ENCODE measurements at regions not wholly inside any gene's neighbourhood (a gene's known extent, or its start where the extent isn't known, plus 50 kb on each side); places are given as distances from the start of the nearest gene placed in this dataset.
A peak's percentile ranks its signal among the peaks of the same experiment; 100 is the strongest.
"Not testable (repeated sequence)": the region's sequence is repeated elsewhere in the genome, so short reads cannot be mapped to it uniquely, and the experiment has no call there.

DNA sequence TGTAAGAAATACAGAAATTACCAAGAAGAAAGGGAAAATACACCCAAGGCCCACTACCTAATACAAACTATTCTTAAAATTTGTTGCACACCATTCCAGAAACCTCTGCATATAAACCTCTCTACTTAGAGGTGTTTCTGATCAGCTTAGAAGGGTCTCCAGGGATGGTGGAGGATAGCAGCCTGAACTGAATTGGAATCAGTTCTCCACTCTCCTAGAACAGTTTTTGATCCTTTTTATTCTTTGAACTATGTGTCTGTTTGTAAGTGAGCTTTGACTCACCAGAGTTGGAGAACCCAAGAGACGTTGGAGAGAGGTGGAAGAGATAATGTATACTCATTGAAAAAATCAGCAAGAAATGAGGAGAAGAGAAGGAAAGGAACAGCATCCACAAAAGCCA is 96.6 kb upstream of the OTUD4 start:
- Mint-ChIP-seq H3K9me3 (no peaks in the 10 kb centered on the region), H3K36me3 (no peaks in the 10 kb centered on the region), H3K4me1 (no peaks in the 10 kb centered on the region), H3K4me3 (no peak overlapping the region), H3K27ac (no peak overlapping the region), H3K27me3 (peaks cover 0 to 10% of the 10 kb centered on the region in 2 donors)
- H3K27ac ChIP-seq (ENCODE audit: low read depth, low read length), result no peak overlapping the region
- H3K9me3 ChIP-seq (ENCODE audit: low read length), result no peaks in the 10 kb centered on the region
- CTCF ChIA-PET, result no interaction called here
- H3K4me3 ChIP-seq (ENCODE audit: low read length), result no peak overlapping the region
- no peaks in the 10 kb centered on the region for H3K36me3 ChIP-seq (ENCODE audit: insufficient read depth, low read length)
- H3K27me3 ChIP-seq (ENCODE audit: insufficient read depth, low read length, poor library complexity, severe bottlenecking), result no peaks in the 10 kb centered on the region
- POLR2A ChIA-PET, result no interaction called here
- no peaks in the 10 kb centered on the region for H3K4me1 ChIP-seq (ENCODE audit: insufficient read depth, low read length)
- no peak for DNase-seq

- H3K36me3 Mint-ChIP-seq, result no peaks in the 10 kb centered on the region
- H3K27me3 Mint-ChIP-seq, result peaks cover 1 to 8% of the 10 kb centered on the region in 2 donors
- no peaks in the 10 kb centered on the region for H3K4me1 Mint-ChIP-seq
- H3K4me3 Mint-ChIP-seq, result no peak overlapping the region
- H3K27ac ChIP-seq (ENCODE audit: low read depth, low read length), result no peak overlapping the region
- no peaks in the 10 kb centered on the region for H3K9me3 Mint-ChIP-seq
- H3K4me3 ChIP-seq (ENCODE audit: low read length), result no peak overlapping the region
- H3K4me1 ChIP-seq (ENCODE audit: insufficient read depth, low read length), result no peaks in the 10 kb centered on the region
- ChIA-PET POLR2A (no interaction called here), CTCF (no interaction called here)
- no peak overlapping the region for H3K27ac Mint-ChIP-seq
- no peak for DNase-seq
- no peaks in the 10 kb centered on the region for H3K36me3 ChIP-seq (ENCODE audit: insufficient read depth, low read length)
- no peaks in the 10 kb centered on the region for H3K9me3 ChIP-seq (ENCODE audit: low read length)
- H3K27me3 ChIP-seq (ENCODE audit: insufficient read depth, low read length, poor library complexity, severe bottlenecking), result no peaks in the 10 kb centered on the region
Observed at GRCh38 chr4:145276050-145276449, 95.7 kb upstream of the OTUD4 start.

- Histone ChIP-seq H3K27me3 (ENCODE audit: insufficient read depth, low read length, poor library complexity, severe bottlenecking) (no peaks in the 10 kb centered on the region), H3K4me1 (ENCODE audit: insufficient read depth, low read length) (no peaks in the 10 kb centered on the region), H3K36me3 (ENCODE audit: insufficient read depth, low read length) (no peaks in the 10 kb centered on the region), H3K4me3 (ENCODE audit: low read length) (no peak overlapping the region), H3K27ac (ENCODE audit: low read depth, low read length) (no peak overlapping the region), H3K9me3 (ENCODE audit: low read length) (no peaks in the 10 kb centered on the region)
- H3K9me3 Mint-ChIP-seq, result no peaks in the 10 kb centered on the region
- H3K36me3 Mint-ChIP-seq, result no peaks in the 10 kb centered on the region
- ChIA-PET POLR2A (no interaction called here), CTCF (no interaction called here)
- no peak for DNase-seq
- peaks cover 1 to 2% of the 10 kb centered on the region in 2 donors for H3K27me3 Mint-ChIP-seq
- H3K27ac Mint-ChIP-seq, result peak overlapping the region in 1 of 8 donors; percentile 9
- H3K4me3 Mint-ChIP-seq, result no peak overlapping the region
- no peaks in the 10 kb centered on the region for H3K4me1 Mint-ChIP-seq
Observed at GRCh38 chr4:145271194-145271593, 90.8 kb upstream of the OTUD4 start.

GRCh38 chr4:145266881-145267280 is 86.5 kb upstream of the OTUD4 start:
- Histone ChIP-seq H3K4me3 (ENCODE audit: low read length) (no peak overlapping the region), H3K4me1 (ENCODE audit: insufficient read depth, low read length) (no peaks in the 10 kb centered on the region), H3K9me3 (ENCODE audit: low read length) (no peaks in the 10 kb centered on the region), H3K36me3 (ENCODE audit: insufficient read depth, low read length) (no peaks in the 10 kb centered on the region), H3K27ac (ENCODE audit: low read depth, low read length) (no peak overlapping the region), H3K27me3 (ENCODE audit: insufficient read depth, low read length, poor library complexity, severe bottlenecking) (no peaks in the 10 kb centered on the region)
- ChIA-PET CTCF (no interaction called here), POLR2A (no interaction called here)
- peaks cover 0 to under 1% (median 0%) of the 10 kb centered on the region in 5 donors for H3K9me3 Mint-ChIP-seq
- no peak for DNase-seq
- no peak overlapping the region for H3K4me3 Mint-ChIP-seq
- peaks cover 0 to 3% of the 10 kb centered on the region in 2 donors for H3K27me3 Mint-ChIP-seq
- no peaks in the 10 kb centered on the region for H3K36me3 Mint-ChIP-seq
- H3K27ac Mint-ChIP-seq, result no peak overlapping the region
- no peaks in the 10 kb centered on the region for H3K4me1 Mint-ChIP-seq

- CTCF ChIA-PET, result no interaction called here
Observed at GRCh38 chr4:145260091-145260490, 79.7 kb upstream of the OTUD4 start.

GRCh38 chr4:145255311-145255710 is 74.9 kb upstream of the OTUD4 start:
- POLR2A ChIA-PET; H3K36me3 ChIP-seq (ENCODE audit: insufficient read depth, low read length); H3K27me3 Mint-ChIP-seq; H3K36me3 Mint-ChIP-seq; H3K4me1 ChIP-seq (ENCODE audit: insufficient read depth, low read length); H3K4me1 Mint-ChIP-seq; H3K4me3 Mint-ChIP-seq; H3K27ac ChIP-seq (ENCODE audit: low read depth, low read length); DNase-seq; H3K27ac Mint-ChIP-seq; H3K27me3 ChIP-seq (ENCODE audit: insufficient read depth, low read length, poor library complexity, severe bottlenecking); CTCF ChIA-PET; H3K4me3 ChIP-seq (ENCODE audit: low read length); H3K9me3 ChIP-seq (ENCODE audit: low read length); H3K9me3 Mint-ChIP-seq: not testable (repeated sequence)

More at GRCh38 chr4:145260091-145260490, 79.7 kb upstream of the OTUD4 start:
- Mint-ChIP-seq H3K27ac (no peak overlapping the region), H3K4me3 (no peak overlapping the region), H3K9me3 (peaks cover 0 to 10% (median 5%) of the 10 kb centered on the region in 5 donors), H3K36me3 (no peaks in the 10 kb centered on the region), H3K27me3 (peaks cover 3 to 4% of the 10 kb centered on the region in 2 donors), H3K4me1 (no peaks in the 10 kb centered on the region)
- Histone ChIP-seq H3K27me3 (ENCODE audit: insufficient read depth, low read length, poor library complexity, severe bottlenecking) (no peaks in the 10 kb centered on the region), H3K9me3 (ENCODE audit: low read length) (no peaks in the 10 kb centered on the region), H3K4me3 (ENCODE audit: low read length) (no peak overlapping the region), H3K36me3 (ENCODE audit: insufficient read depth, low read length) (no peaks in the 10 kb centered on the region), H3K4me1 (ENCODE audit: insufficient read depth, low read length) (no peaks in the 10 kb centered on the region), H3K27ac (ENCODE audit: low read depth, low read length) (no peak overlapping the region)
- POLR2A ChIA-PET, result no interaction called here
- no peak for DNase-seq

DNA sequence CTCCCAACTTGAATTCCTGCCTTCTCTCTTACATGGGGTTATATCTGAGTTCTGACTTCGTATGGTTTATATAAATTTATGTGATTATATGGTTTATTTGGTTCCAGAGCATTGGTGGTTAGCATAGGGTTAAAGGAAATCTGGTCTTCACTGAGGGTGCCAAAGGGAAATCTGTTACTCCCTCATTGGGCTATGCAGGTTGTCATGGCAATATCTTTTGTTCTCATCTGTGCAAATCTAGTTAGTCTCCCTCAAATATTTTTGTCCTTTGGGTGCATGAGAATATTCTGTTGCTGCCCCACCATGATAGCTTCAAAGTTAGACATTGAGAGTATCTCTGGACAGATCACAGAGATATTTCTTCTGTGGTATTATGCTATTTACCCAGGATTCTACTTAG is 71.8 kb upstream of the OTUD4 start:
- no peak overlapping the region for H3K4me3 ChIP-seq (ENCODE audit: low read length)
- H3K27ac ChIP-seq (ENCODE audit: low read depth, low read length), result no peak overlapping the region
- DNase-seq, result no peak
- Mint-ChIP-seq H3K4me3 (no peak overlapping the region), H3K36me3 (no peaks in the 10 kb centered on the region), H3K9me3 (peaks cover 0 to 2% (median 0%) of the 10 kb centered on the region in 5 donors), H3K4me1 (no peaks in the 10 kb centered on the region), H3K27me3 (peaks cover 7 to 31% of the 10 kb centered on the region in 2 donors), H3K27ac (no peak overlapping the region)
- H3K27me3 ChIP-seq (ENCODE audit: insufficient read depth, low read length, poor library complexity, severe bottlenecking), result no peaks in the 10 kb centered on the region
- H3K9me3 ChIP-seq (ENCODE audit: low read length), result no peaks in the 10 kb centered on the region
- ChIA-PET CTCF (no interaction called here), POLR2A (no interaction called here)
- no peaks in the 10 kb centered on the region for H3K36me3 ChIP-seq (ENCODE audit: insufficient read depth, low read length)
- no peaks in the 10 kb centered on the region for H3K4me1 ChIP-seq (ENCODE audit: insufficient read depth, low read length)

DNA sequence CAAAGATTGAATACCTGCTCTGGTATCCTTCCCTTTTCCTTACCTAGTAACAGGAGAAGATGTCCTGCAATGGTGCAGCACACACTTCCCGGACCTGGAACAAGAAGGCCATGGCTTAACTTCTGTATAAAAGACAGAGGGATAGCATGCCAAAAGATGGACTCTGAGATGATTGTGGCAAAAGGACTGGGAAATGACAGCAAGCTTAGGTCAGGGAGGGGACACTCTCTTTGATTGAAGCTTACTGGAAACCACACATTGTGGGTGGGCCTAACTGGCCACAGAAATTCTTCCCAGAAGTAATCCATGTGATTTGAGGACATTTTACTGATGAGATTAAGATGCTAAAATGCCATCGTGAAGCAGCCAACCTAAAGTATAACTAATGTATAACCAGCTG is 71.0 kb upstream of the OTUD4 start:
- DNase-seq, result no peak
- Mint-ChIP-seq H3K4me1 (no peaks in the 10 kb centered on the region), H3K9me3 (peaks cover 0 to under 1% (median 0%) of the 10 kb centered on the region in 5 donors), H3K4me3 (no peak overlapping the region), H3K27ac (no peak overlapping the region), H3K27me3 (peaks cover 7 to 31% of the 10 kb centered on the region in 2 donors), H3K36me3 (no peaks in the 10 kb centered on the region)
- Histone ChIP-seq H3K4me3 (ENCODE audit: low read length) (no peak overlapping the region), H3K4me1 (ENCODE audit: insufficient read depth, low read length) (no peaks in the 10 kb centered on the region), H3K36me3 (ENCODE audit: insufficient read depth, low read length) (no peaks in the 10 kb centered on the region), H3K27ac (ENCODE audit: low read depth, low read length) (no peak overlapping the region), H3K27me3 (ENCODE audit: insufficient read depth, low read length, poor library complexity, severe bottlenecking) (no peaks in the 10 kb centered on the region), H3K9me3 (ENCODE audit: low read length) (no peaks in the 10 kb centered on the region)
- POLR2A ChIA-PET, result no interaction called here
- CTCF ChIA-PET, result no interaction called here

DNA sequence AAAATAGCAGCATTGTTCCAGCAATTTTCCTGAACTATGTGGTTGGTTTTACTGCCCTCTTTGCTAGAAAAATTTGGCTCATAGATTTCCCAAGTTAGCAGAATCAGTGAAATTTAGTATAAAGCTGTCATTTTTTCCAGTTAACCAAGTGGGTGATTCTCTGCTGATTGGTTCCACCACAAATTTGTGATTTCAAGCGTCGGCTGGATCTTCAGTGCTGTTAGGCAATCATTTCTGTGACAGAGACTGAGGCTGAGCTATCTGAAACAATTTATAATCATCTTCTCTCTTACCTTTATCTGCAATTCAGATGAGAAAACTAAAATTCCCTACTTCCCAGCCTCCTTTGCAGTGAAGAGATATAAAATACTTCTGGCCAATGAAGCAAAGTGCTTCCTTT is 68.6 kb upstream of the OTUD4 start:
- H3K36me3 Mint-ChIP-seq, result no peaks in the 10 kb centered on the region
- no peaks in the 10 kb centered on the region for H3K4me1 Mint-ChIP-seq
- DNase-seq, result no peak
- no peak overlapping the region for H3K4me3 Mint-ChIP-seq
- POLR2A ChIA-PET, result no interaction called here
- Histone ChIP-seq H3K36me3 (ENCODE audit: insufficient read depth, low read length) (no peaks in the 10 kb centered on the region), H3K9me3 (ENCODE audit: low read length) (no peaks in the 10 kb centered on the region), H3K27me3 (ENCODE audit: insufficient read depth, low read length, poor library complexity, severe bottlenecking) (no peaks in the 10 kb centered on the region), H3K27ac (ENCODE audit: low read depth, low read length) (no peak overlapping the region), H3K4me3 (ENCODE audit: low read length) (no peak overlapping the region), H3K4me1 (ENCODE audit: insufficient read depth, low read length) (no peaks in the 10 kb centered on the region)
- no peak overlapping the region for H3K27ac Mint-ChIP-seq
- no peaks in the 10 kb centered on the region for H3K9me3 Mint-ChIP-seq
- CTCF ChIA-PET, result no interaction called here
- H3K27me3 Mint-ChIP-seq, result peaks cover 9 to 40% of the 10 kb centered on the region in 2 donors
